IMR-90 (cell line): ENCODE measurements at regions not wholly inside any gene's neighbourhood (a gene's known extent, or its start where the extent isn't known, plus 50 kb on each side); places are given as distances from the start of the nearest gene placed in this dataset.

ENCODE experiments used
- ATAC-seq: fragments of 200-7000 bp; cut with Tn5 transposase; 2 replicates; pipeline ENCODE4 v1.9.1; 2020; ENCODE audit warnings: low read depth, mild to moderate bottlenecking, moderate library complexity
- BruUV-seq: library from RNA; stranded (reverse); fragments of 400-500 nt; replicated peaks from 2 replicates; lab custom pipeline; 2021; lab: Mats Ljungman, UMichigan
- CTCF ChIA-PET: fragments of 300-600 bp; formaldehyde crosslinking; extraction: SDS; loops from one replicate; lab custom pipeline; 2021; ENCODE audit warnings: antibody characterized with exemption; lab: Yijun Ruan, JAX
- POLR2A ChIA-PET: fragments of 300-600 bp; sonication (Branson Sonifier 250); formaldehyde crosslinking; loops from one replicate; lab custom pipeline; 2022; ENCODE audit warnings: antibody characterized with exemption; ENCODE audit not compliant: unreplicated experiment; lab: Charles Lee
- DNase-seq: peaks from one replicate; pipeline ENCODE4 v3.0.0; 2013
- H2AFZ ChIP-seq: replicated peaks from 2 replicates; pipeline ENCODE3; 2013; ENCODE audit warnings: low read length, mild to moderate bottlenecking; ENCODE audit not compliant: poor library complexity
- H2AK5ac ChIP-seq: 2 replicates; pipeline ENCODE4 v1.6.1; 2013; ENCODE audit warnings: low read depth, low read length, inconsistent platforms
- H2AK9ac ChIP-seq: replicated peaks from 2 replicates; pipeline ENCODE3; 2013; ENCODE audit warnings: mild to moderate bottlenecking, low read depth, low read length, moderate library complexity; ENCODE audit not compliant: poor library complexity
- H2BK120ac ChIP-seq: 2 replicates; pipeline ENCODE4 v1.6.1; 2013; ENCODE audit warnings: low read depth, low read length, inconsistent platforms
- H2BK15ac ChIP-seq: 3 replicates; pipeline ENCODE4 v1.6.1; 2013; ENCODE audit warnings: low read depth, low read length, inconsistent platforms
- H2BK20ac ChIP-seq: 2 replicates; pipeline ENCODE4 v1.6.1; 2013; ENCODE audit warnings: low read depth, mild to moderate bottlenecking, inconsistent platforms, low read length, moderate library complexity
- H2BK5ac ChIP-seq: 2 replicates; pipeline ENCODE4 v1.6.1; 2013; ENCODE audit warnings: mild to moderate bottlenecking, low read depth, low read length, inconsistent platforms; ENCODE audit not compliant: poor library complexity, severe bottlenecking
- H3K14ac ChIP-seq: replicated peaks from 2 replicates; pipeline ENCODE4 v1.6.1; 2013; ENCODE audit warnings: low read depth, low read length, inconsistent platforms
- H3K18ac ChIP-seq: 2 replicates; pipeline ENCODE4 v1.6.1; 2013; ENCODE audit warnings: low read depth, low read length, control low read depth
- H3K23ac ChIP-seq: 2 replicates; pipeline ENCODE4 v1.6.1; 2013; ENCODE audit warnings: low read depth, low read length, inconsistent platforms
- H3K27ac ChIP-seq: 2 replicates; pipeline ENCODE4 v1.5.1; 2013; ENCODE audit warnings: mild to moderate bottlenecking, control low read depth, low read length; ENCODE audit not compliant: insufficient read depth
- H3K27me3 ChIP-seq: 2 replicates; pipeline ENCODE4 v1.6.1; 2013; ENCODE audit warnings: low read length; ENCODE audit not compliant: control insufficient read depth, insufficient read depth
- H3K36me3 ChIP-seq: 2 replicates; pipeline ENCODE4 v1.6.1; 2013; ENCODE audit warnings: low read length, mixed read lengths; ENCODE audit not compliant: control insufficient read depth, insufficient read depth
- H3K4ac ChIP-seq: 2 replicates; pipeline ENCODE4 v1.6.1; 2013; ENCODE audit warnings: low read depth, low read length, inconsistent platforms
- H3K4me1 ChIP-seq: 2 replicates; pipeline ENCODE4 v1.6.1; 2013; ENCODE audit warnings: low read length, mixed read lengths; ENCODE audit not compliant: control insufficient read depth, insufficient read depth
- H3K4me2 ChIP-seq: 2 replicates; pipeline ENCODE4 v1.6.1; 2013; ENCODE audit warnings: low read depth, mild to moderate bottlenecking, control low read depth, low read length, moderate library complexity
- H3K4me3 ChIP-seq: 2 replicates; pipeline ENCODE4 v1.5.1; 2013; ENCODE audit warnings: low read depth, mild to moderate bottlenecking, control low read depth, low read length, moderate library complexity; ENCODE audit not compliant: insufficient read depth
- H3K56ac ChIP-seq: 2 replicates; pipeline ENCODE4 v1.6.1; 2013; ENCODE audit warnings: low read length, inconsistent platforms; ENCODE audit not compliant: insufficient read depth; ENCODE audit errors: extremely low read depth
- H3K79me1 ChIP-seq, 2 experiments: 2 replicates each; pipeline ENCODE4 v1.6.1; 2013; ENCODE audit warnings: low read length in 2 of 2, inconsistent platforms in 1 of 2, low read depth in 1 of 2
- H3K9ac ChIP-seq: 2 replicates; pipeline ENCODE4 v1.6.1; 2013; ENCODE audit warnings: low read depth, low read length, control low read depth
- H3K9me1 ChIP-seq: 2 replicates; pipeline ENCODE4 v1.6.1; 2013; ENCODE audit warnings: low read length, inconsistent platforms; ENCODE audit not compliant: insufficient read depth
- H3K9me3 ChIP-seq: 2 replicates; pipeline ENCODE4 v1.6.1; 2013; ENCODE audit warnings: low read length; ENCODE audit not compliant: control insufficient read depth, insufficient read depth
- H4K20me1 ChIP-seq: 2 replicates; pipeline ENCODE4 v1.6.1; 2013; ENCODE audit warnings: low read length, inconsistent platforms; ENCODE audit not compliant: insufficient read depth
- H4K5ac ChIP-seq: 2 replicates; pipeline ENCODE4 v1.6.1; 2013; ENCODE audit warnings: mild to moderate bottlenecking, low read depth, low read length, control low read depth
- H4K8ac ChIP-seq, 2 experiments: 2 replicates each; pipeline ENCODE4 v1.6.1; 2013; ENCODE audit warnings: low read depth in 2 of 2, low read length in 2 of 2, control low read depth in 1 of 2, inconsistent platforms in 1 of 2
- H4K91ac ChIP-seq: 2 replicates; pipeline ENCODE4 v1.6.1; 2013; ENCODE audit warnings: low read depth, low read length, inconsistent platforms; ENCODE audit not compliant: insufficient read depth
- FOS ChIP-seq: fragments of 150-350 bp; IDR thresholded peaks from 2 replicates; pipeline ENCODE4 v1.6.1; 2016; ENCODE audit warnings: low read depth, low read length
- MAFK ChIP-seq: IDR thresholded peaks from 2 replicates; pipeline ENCODE4 v1.6.1; 2012; ENCODE audit warnings: low read depth, low read length, improper control_type of control experiment
- RFX5 ChIP-seq: IDR thresholded peaks from 2 replicates; pipeline ENCODE4 v1.8.0; 2012; ENCODE audit warnings: low read depth, mild to moderate bottlenecking, low read length, moderate library complexity
- WGBS, 2 experiments: methylation state at CpG; one replicate each; pipeline versions ENCODE4 v1.1.5 to v1.1.7; 2013; ENCODE audit warnings: missing lambda C conversion rate in 2 of 2; ENCODE audit not compliant: insufficient read length in 1 of 2; ENCODE audit errors: extremely low coverage in 2 of 2; 5-methylcytosine and 5-hydroxymethylcytosine counted together
- dilution Hi-C: fragments of 300-500 bp; cut with HindIII; formaldehyde crosslinking; loops from one replicate; pipeline ENCODE4 v1.14.3; 2018; ENCODE audit warnings: low sequenced_read_pairs; ENCODE audit not compliant: unreplicated experiment
- in situ Hi-C: fragments of 300-500 bp; cut with MboI; formaldehyde crosslinking; loops from 3 replicates; pipeline ENCODE4 v1.14.3; 2019; ENCODE audit warnings: low sequenced_read_pairs, inconsistent platforms, mixed read lengths
- intact Hi-C: fragments of 100-400 bp; cut with micrococcal nuclease; formaldehyde crosslinking; loops from 2 replicates; pipeline ENCODE4 v1.10.0; 2022
- TF ChIP-seq, protein P1 (sequence below): fragments of 150-350 bp; IDR thresholded peaks from 2 replicates; pipeline ENCODE4 v1.6.1; 2017; ENCODE audit warnings: mild to moderate bottlenecking, antibody characterized with exemption, low read length, low read depth

GRCh38 chr5:2263763-2264162 lies 381.0 kb upstream of the IRX4 start:
- DNase-seq (no peak), ATAC-seq (no peak)
- H3K27ac ChIP-seq: no peak overlapping the region
- H3K14ac ChIP-seq: no peak overlapping the region
- no peaks in the 10 kb centered on the region for H3K36me3 ChIP-seq
- WGBS, 2 experiments: 58% methylated on average over 5 of the region's 12 CpGs; no CpG with 5 or more reads in 1 of the 2 experiments
- H2BK15ac ChIP-seq: no peak overlapping the region
- BruUV-seq: no TSS peak
- H3K4me2 ChIP-seq: no peak overlapping the region
- no peak overlapping the region for H2BK120ac ChIP-seq
- intact Hi-C loops: no loop called here
- H4K8ac ChIP-seq: no peak overlapping the region
- H2AK9ac ChIP-seq: no peak overlapping the region
- H2BK20ac ChIP-seq: no peak overlapping the region
- POLR2A ChIA-PET: no interaction called here
- no peaks in the 10 kb centered on the region for H3K79me1 ChIP-seq
- in situ Hi-C loops: no loop called here
- H3K9me1 ChIP-seq: no peaks in the 10 kb centered on the region
- H3K9ac ChIP-seq: no peak overlapping the region
- TF ChIP-seq FOS (no peak), RFX5 (no peak), MAFK (no peak)
- TF ChIP-seq, protein P1, sequence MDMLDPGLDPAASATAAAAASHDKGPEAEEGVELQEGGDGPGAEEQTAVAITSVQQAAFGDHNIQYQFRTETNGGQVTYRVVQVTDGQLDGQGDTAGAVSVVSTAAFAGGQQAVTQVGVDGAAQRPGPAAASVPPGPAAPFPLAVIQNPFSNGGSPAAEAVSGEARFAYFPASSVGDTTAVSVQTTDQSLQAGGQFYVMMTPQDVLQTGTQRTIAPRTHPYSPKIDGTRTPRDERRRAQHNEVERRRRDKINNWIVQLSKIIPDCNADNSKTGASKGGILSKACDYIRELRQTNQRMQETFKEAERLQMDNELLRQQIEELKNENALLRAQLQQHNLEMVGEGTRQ: no peak
- no peaks in the 10 kb centered on the region for H3K4me1 ChIP-seq
- H3K4ac ChIP-seq: no peak overlapping the region
- no peak overlapping the region for H3K18ac ChIP-seq
- CTCF ChIA-PET: no interaction called here
- no peak overlapping the region for H2AK5ac ChIP-seq
- H3K23ac ChIP-seq: no peak overlapping the region
- no peaks in the 10 kb centered on the region for H3K27me3 ChIP-seq
- H2BK5ac ChIP-seq: no peak overlapping the region
- no peaks in the 10 kb centered on the region for H4K20me1 ChIP-seq
- no peak overlapping the region for H2AFZ ChIP-seq
- dilution Hi-C loops: no loop called here
- no peak overlapping the region for H4K5ac ChIP-seq
- H3K56ac ChIP-seq: no peak overlapping the region
- no peak overlapping the region for H3K4me3 ChIP-seq
- H3K9me3 ChIP-seq: peaks cover 36% of the 10 kb centered on the region
- H4K91ac ChIP-seq: no peak overlapping the region
